OCI-LY1 (cell line): ENCODE measurements at regions not wholly inside any gene's neighbourhood (a gene's known extent, or its start where the extent isn't known, plus 50 kb on each side); places are given as distances from the start of the nearest gene placed in this dataset.

Experiments used
- CTCF ChIP-seq: fragments of 200-600 bp; sonication (generic), shearing (Covaris generic); IDR thresholded peaks from 2 replicates; pipeline ENCODE4 v1.5.1; 2017; ENCODE audit warnings: mild to moderate bottlenecking, antibody characterized with exemption, low read length, moderate library complexity, mixed read lengths
- EZH2 ChIP-seq: fragments of 200-600 bp; sonication (generic), shearing (Covaris generic); IDR thresholded peaks from 2 replicates; pipeline ENCODE4 v1.8.0; 2017; ENCODE audit warnings: borderline replicate concordance, mixed run types, mild to moderate bottlenecking, antibody characterized with exemption, low read length, moderate library complexity, mixed read lengths

DNA sequence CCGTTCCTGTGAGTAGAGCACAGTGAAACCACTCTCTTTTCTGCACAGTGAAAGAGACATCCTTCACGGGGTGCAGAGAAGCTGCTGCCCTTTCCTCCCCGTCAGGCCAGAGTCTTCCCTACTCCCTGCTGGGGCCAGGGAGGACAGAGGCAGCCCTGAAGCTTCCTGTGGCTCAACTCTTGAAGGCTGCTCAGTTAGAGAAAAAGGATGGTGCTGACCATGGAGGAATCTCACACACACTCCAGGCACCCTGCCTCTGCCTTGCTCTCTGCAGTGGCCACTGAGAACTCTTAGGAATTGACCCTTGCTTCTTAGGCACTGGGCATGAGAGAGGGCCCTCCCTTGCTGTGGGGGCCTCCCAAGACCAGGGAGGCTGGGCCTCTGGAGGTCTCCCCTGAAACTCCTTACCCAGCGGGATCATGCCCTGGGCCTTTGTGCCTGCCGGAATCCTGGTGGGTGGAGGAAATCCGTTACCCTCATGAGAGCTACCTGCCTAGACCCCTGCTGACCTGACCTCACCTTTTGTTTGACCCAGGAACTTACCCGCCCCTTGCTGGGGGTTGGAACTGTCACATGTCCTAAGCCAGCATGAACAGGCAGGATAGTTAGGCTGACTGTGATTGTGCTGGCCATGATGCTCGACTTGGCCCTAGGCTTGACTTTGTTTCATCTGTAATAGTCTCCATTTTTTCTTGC lies 65.0 kb upstream of the CD93 start:
- TF ChIP-seq CTCF, result no peak
- no peak for TF ChIP-seq EZH2
